COLO668 (cell line): ENCODE measurements at regions not wholly inside any gene's neighbourhood (a gene's known extent, or its start where the extent isn't known, plus 50 kb on each side); places are given as distances from the start of the nearest gene placed in this dataset.

Experiments
- DNase-seq: peaks from one replicate; lab custom pipeline; 2025; ENCODE audit not compliant: unreplicated experiment; lab: John Stamatoyannopoulos, UW

DNA sequence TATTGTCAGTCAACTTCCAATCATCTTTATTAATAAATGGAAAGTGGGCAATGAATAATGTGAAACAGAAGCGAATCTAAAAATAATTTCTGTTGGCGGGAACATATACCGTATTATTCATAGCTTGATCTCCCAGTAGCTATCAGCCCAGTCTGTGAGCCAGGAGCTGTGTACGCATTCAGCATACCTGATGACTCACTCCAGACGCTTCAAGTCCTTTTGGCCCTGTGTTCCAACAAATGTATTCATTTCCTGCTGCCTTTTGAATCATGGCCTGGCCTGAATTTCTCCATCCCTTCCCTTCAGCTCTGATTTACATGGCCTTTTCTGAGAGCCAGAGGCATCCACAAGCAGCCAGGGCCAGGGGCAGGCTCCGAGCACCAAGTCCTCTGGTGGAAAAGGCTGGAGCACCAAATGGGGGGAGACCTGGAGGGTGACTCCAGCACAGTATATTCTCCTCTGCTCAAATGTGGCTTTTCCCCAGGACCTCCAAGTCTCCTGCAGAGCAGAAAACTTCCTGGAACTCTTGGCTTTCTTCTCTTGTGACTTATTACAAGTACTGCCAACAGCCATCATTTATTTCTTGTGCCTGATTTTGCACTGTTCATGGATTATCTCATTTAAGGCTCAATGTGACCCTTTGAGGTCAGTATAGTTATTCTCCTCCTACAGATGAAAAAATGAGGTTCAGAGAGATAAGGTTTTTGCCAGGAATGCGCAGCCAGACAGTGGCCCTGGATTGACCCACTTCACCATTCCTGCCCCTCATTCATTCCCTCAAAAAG lies 108.7 kb downstream of the EN1 start:
- no peak for DNase-seq

DNA sequence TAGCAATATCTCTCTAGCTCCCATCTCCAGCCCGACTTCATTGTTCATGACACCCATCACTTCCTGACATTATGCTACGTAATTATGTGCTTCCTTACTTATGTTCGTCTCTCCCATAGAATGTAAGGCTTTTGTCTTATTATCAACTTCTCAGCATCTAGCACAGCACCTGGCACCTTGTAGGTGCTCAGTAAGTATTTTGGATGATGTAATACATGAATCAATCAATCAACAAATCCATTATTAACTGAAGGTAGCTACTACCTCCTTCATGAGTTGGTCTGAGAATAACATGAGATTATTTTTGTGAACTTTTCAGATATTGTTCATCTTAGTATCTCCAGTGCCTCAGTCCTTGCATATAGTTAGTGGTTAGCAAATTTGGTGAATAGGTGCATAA lies 109.3 kb downstream of the EN1 start:
- no peak for DNase-seq

DNA sequence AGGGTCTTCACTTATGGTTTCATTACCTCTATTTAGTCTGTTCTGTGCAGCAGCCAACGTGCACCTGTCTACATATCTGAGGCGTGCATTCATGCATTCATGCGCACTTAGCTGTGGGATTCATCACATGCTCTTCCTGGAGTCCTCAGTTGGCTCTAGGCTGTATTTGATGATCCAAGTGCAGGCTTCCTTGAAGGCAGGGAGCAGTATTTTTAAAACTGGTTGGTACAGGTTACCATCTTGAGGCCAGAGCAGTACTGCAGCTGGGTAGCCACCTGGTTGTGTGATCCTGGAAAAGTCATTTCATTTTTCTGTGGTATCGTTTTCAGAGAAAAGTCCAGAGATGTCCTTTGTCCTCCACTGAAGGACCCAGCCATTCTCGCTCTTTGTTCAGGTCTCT lies 109.8 kb downstream of the EN1 start:
- no peak for DNase-seq

DNA sequence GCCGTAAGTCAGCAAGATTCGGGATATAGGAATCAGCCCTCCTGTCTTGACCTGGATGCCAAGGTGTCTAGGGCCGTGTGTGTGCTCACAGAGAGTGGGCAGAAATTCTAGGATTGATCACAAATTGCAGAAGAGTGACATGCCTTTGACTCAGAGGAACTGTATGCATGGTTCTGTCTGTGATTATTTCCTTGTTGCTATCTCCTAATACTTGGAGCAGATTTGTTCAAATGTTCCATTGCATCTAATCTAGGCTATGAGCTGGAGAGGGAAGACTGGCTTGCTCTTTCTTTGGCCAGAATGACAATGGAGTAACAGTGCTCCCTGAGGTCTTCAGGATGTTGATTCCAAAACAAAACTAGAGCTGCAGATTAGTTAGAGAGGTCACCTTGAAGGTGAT lies 115.0 kb downstream of the EN1 start:
- no peak for DNase-seq

DNA sequence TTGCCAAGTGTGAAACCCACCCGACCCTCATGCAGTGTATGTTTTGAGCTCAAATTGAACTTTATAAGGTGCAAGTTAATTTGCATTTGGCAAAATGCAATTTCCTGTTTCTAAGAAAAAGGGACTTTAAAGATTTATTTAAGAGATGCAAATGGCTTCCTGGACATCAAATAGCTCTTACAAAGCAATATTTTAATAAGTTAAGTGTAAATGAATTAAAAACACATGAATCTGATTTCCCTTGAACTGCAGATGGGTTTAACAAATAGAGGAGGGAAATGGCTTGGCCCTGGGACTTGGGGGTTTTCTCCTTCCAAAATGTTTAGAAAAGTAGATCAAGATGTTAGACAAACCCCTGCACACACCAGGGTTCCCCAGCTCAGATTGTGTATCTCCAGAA lies 116.0 kb downstream of the EN1 start:
- DNase-seq, result no peak

DNA sequence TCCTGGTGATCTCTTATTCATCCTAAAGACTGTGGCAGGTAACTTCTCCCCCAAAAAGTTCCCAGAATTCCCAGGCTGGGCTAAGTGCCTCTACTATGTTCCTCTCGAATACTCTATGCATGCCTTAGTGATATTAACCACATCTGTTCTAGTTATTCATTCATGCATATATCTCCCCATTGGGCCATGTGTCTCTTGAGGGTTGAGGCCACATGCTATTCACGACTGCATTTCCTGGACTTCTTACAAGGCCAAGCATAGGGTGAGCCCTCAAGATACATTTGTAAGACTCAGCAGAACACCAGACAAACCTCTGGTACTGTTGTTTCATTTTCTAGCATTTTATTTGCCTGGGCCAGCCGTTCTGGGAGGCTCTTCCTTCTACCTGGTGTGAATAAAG lies 117.0 kb downstream of the EN1 start:
- no peak for DNase-seq

DNA sequence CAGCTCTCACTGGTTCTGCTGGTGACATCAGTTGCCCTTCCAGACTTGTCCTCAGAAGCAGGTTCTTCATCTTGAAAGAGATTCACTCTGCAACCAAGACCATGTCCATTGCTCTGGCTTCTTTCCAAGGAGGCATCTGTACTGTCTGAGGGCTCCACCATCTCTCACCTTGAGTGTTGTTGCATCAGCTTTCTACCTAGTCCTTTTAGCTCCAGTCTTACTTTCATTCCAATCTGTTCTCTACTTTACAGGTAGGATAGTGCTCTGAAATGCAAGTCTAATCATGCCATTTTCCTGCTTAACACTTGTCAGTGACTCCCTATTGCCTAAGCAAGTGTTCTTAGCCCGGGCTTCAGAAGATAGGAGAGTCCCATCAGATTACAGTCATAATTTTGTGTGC lies 117.7 kb downstream of the EN1 start:
- no peak for DNase-seq

DNA sequence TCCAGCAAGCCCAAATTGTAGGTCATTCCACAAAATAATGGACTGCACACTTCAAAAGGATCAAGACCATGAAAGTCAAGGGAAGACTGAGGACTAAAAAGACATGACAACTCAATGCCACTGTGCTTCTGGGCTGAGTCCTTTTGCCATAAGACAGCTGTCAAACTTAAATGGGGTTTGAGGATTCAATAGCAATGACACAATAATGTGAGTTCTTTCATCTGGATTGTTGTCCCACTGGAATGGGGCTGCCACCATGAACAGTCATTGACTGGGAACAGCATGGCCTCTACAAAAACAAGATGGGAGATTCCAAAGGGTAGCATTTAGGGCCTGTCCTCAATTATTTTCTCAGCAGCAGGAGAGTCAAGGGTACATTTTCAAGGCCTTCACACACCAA lies 118.5 kb downstream of the EN1 start:
- no peak for DNase-seq

DNA sequence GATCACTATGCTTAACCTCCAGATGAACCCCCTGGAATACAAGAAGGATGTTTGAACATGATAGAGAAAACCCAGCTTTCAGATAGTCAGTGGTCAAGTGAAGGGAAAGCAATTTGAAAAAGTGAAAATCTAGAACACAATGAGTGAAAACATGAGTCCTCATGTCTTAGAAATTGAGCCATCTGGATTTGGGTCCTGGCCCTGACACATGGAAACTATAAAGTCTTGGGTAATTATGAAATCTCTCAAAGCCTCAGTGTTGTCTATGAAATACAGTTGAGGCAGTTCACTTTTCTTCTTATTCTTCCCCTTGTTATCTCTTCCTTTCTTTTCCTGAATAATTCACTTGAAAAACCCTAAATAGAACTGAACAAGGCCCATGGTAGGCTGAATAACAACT lies 120.6 kb downstream of the EN1 start:
- DNase-seq, result no peak

DNA sequence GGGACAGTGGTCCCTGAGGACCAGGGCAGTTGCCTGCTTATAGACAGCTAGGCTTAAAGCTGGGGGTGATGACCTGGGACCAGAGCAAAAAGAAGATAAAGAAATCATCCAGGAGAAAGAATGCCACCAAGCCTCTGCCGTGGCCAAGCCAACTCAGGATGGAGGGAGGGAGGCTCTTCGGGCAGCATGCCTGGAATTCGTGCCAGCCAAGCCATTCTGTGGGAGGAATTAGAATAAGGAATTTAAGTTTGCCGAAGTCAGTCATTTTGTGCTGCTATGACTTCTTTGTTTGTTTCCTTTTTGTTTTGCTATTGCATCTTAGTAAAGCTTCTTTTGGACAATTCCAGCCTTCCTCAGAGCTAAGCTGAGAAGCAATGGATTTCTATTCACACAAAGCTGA lies 124.1 kb downstream of the EN1 start:
- DNase-seq, result no peak

DNA sequence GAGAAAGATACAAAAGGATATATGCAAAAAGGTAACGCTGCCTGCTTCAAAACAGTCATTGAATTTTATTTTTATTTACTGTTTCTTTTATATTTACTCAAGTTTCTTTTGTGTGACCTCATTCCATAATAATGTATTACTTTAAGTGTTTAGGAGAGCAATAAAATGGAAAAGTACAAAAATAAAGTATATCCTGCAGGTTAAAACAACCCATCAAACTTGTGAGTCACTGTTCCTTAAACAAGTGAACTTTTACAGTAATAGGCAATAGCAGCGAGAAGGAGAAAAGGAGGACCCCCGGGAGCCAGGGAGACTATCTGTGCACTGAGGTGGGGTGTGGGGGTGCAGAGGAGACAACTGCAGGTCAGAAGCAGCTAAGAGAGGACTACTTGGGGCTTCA lies 124.5 kb downstream of the EN1 start:
- DNase-seq, result no peak

DNA sequence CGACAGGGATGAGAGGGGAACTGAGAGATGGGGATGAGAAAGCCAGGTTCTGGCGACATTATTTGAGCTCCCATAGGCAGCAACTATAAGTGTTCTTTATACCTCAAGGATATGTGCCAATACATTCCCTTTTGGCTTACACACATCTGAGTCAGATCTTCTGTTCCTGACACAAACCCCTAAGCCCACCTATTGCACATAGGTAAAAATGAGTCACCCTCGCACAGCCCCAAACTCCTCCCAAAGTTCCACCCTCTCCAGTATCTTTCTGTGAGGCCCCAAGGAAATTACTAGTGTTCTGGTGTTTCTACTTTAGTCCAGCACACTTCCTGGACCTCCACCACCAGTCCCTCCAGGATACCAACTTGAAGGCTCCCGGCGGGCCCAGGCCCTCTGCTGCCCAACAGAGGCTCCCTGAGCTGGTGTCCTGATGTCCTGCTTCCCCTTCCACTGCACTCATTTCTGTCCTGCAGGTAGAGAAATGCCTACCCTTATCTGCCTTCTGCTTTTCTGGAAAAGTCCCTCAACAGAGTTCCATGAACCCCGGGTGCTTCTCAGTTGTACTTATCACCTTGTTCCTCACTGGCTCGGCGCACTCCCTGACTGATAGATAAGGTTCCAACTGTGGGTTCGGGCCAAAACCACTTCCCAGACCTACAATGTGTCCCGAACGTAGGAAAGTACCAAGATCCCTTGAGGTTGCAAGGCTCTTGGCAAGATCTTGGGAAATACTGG lies 125.5 kb downstream of the EN1 start:
- no peak for DNase-seq

DNA sequence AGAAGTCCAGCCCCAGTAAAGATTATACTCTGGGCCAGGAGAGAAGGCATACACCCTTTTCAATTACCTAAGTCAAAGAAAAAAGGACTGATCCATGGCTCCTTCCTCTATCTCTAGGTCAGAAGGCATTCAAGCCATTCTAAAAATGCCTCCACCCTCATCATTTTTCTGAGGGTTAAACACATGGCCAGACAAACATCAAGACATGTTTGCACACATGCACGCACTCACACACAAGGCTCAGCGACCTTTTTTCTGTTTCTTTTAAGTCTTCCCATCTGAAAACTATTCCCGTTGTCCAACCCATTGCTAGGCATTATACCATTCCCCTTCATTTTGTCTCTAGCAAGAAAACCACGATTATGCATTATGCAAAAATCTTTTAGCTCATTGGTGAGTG lies 126.6 kb downstream of the EN1 start:
- DNase-seq, result no peak

DNA sequence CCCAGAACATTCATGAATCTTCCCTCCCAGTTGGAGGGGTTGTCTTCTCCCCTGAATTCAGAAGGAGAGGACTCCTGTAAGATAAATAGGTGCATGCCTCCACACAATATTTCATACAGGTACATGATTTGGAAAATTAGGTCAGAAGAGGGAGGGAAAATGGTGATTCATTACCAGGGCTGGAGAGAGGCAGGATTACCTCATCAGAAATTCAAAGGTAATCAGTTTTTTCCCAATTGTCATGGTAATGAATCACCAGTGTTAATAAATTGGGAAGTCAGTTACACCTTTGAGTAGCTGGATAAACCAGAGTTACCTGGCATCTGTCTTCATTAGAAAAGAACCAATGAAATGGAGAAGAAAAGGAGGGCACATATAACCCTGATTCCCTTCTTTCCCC lies 128.5 kb downstream of the EN1 start:
- DNase-seq, result no peak

DNA sequence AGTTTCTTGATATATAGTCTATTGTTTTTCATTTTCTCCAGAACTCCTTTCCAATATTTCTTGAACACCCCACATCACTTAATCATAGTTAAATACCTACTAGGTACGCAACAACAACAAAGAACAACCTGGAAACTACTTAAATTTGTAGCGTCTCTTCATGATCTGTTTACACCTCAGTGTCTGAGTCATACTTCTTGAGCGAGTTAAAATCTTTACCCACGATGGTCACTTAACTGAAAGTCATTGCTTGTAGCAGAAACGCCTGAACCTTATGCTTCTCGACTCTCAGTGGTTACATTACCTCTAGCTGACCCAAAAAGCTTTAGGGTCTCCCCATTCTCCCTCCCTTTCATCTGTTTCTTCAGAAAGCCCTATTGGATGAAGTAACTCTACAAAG lies 131.3 kb downstream of the EN1 start:
- DNase-seq, result no peak

DNA sequence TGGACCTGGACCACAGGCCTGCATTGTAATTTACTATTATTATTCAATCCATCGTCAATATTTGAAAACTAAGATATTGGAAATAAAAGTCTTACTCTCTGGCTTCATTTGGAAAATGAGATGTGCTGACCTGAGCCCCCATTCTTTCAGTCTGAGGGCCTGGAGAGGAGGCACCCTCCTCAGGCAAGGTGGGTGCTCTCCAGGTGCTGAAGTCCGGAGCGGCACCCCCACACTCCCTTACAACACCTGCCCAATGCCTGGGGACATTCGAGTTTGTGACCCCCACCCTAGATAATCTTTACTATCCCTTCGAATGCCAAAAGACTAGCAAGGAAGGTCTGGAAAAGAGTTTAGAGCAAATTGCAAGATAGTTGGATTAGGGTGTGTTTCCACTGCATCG lies 133.3 kb downstream of the EN1 start:
- DNase-seq, result no peak

DNA sequence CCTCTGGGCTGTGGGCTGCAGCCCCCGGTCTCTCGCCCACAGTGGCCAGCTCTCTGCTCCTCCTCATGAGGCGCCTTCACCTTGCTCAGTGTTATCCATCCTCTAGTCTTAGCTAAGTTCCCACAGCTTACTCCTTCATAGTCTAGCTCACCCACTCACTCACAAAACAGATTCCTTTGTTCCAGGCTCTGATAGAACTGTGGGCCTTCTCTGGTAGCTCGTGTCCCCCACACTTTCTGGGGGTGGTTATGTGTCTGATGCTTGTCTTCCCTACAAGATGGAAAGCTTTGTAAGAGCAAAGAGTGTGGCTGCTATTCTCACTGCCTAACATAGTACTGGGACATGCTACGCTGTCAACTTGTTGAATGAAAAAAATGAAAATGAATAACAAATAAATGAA lies 135.8 kb downstream of the EN1 start:
- DNase-seq, result no peak

DNA sequence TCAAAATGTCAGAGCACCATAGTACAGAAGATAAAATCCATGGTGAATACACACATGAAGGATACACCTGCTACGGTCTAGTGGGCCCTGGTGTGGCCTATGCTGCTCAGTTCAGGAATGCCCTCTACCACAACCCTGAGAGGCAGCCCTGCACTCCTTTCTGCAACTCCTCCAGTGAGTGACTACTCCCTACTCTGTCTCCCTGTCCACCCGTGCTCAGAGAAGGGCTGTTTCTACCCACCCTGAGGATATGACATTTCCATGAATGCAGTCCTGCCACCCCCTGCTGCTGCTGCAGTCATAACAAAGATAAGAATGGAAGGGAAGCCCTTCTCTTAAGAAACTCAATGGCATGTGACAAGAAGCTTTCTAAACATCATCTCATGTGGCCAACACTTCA lies 137.0 kb downstream of the EN1 start:
- no peak for DNase-seq

DNA sequence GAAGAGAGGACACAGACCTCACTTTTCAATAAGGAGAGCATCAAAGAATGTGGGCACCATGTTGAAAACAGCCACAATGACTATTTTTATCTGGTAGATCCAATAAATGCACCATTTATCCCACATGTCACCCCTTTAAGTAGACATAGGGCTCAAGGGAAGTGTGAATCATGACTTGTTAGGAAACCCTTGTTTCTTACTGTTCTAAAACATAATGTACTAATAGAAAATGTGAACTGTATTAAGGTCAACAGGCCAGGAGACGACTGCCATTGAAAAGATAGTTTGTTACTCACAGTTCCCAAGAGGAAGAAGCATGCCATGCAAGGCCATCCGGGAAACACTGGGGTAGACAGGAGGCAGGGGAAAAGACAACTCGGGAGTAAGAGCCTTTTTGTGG lies 137.7 kb downstream of the EN1 start:
- no peak for DNase-seq

DNA sequence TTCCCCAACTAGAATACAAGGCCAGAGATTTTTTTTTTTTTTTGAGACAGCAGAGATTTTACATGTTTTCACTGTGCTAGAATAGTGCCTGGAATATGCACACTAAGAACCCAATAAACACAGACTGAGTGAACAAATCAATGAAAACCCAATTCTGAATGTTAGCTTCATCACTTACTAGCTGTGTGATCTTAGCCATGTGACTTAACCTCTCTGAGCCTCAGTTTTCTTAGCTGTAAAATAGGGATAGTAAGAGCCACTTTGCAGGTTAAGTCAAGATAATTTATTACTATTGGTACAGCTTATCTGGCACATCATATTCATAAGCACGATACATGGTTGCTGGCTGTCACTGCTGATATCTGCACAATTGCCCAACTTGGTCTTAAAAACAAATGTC lies 140.6 kb downstream of the EN1 start:
- DNase-seq, result no peak

DNA sequence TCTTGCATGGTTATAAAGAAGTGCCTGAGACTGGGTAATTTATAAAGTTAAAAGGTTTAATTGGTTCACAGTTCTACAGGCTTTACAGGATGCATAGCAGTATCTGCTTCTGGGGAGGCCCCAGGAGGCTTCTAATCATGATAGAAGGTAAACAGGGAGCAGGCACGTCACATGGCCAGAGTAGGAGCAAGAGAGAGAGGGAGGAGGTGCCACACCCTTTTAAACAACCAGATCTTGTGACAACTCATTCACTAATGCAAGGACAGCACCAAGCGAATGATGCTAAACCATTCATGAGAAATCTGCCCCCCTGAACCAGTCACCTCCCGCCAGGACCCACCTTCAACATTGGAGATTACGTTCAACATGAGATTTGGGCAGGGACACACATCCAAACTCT lies 141.1 kb downstream of the EN1 start:
- no peak for DNase-seq

DNA sequence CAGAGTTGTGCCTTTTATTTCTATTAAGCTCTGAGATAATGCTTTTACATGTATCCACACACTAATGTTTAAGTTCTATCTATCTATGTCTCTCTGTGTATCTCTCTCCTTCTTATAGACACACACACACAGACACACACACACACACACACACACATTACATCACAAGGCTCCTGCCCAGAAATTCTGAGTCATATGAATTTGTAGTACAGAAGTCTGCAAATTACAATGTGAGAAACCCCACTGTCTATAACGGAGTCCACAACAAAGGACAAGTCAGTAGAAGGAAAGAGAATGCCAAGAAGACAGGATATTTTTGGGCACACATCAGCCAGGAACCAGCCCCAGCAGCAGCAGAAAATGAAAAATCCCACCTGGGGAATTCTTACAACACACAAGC lies 142.4 kb downstream of the EN1 start:
- DNase-seq, result no peak
